GM18511 (cell line): ENCODE measurements at regions not wholly inside any gene's neighbourhood (a gene's known extent, or its start where the extent isn't known, plus 50 kb on each side); places are given as distances from the start of the nearest gene placed in this dataset.

Experiments
- ATAC-seq: cut with Tn5 transposase; IDR thresholded peaks from one replicate; pipeline ENCODE4 v1.9.1; 2021; ENCODE audit warnings: mild to moderate bottlenecking, moderate library complexity; ENCODE audit not compliant: unreplicated experiment

- no peak for ATAC-seq
These were observed 1049.6 kb downstream of the TRHDE start for GRCh38 chr12:73321776-73322175.

DNA sequence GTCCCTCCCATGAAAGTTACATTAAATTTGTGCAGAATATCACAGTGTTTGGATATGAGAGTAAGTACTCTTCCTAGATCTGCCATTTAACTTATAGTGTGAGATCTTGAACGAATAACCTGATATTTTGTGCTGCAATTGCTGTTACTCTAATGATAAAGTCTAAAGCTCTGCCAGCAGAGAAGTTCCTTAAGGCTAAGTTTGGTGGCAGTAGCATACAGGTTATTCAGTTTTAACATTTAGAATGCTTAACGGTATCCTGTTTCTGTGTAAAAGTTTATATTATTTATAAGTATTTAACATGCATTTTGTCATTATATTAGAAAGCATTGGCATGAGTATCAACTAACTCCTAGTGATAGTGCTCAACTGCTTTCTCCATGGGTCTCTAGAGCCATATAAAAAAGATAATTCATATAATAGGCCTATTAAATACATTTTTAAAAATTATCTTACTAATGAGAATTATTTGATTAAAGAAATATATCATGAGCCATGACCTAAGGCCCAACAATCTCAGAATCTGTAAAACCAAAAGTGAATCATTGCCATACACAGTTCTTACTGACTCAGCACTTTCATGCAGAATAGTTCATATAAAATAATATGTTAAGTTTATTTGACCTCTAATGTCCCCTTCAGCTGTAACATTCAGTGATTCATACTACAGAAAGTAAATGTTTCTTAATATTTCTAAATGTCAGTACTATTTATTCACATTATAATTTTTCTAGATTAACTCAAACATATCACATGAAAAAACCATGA, 1058.6 kb downstream of the TRHDE start:
- ATAC-seq: no peak

DNA sequence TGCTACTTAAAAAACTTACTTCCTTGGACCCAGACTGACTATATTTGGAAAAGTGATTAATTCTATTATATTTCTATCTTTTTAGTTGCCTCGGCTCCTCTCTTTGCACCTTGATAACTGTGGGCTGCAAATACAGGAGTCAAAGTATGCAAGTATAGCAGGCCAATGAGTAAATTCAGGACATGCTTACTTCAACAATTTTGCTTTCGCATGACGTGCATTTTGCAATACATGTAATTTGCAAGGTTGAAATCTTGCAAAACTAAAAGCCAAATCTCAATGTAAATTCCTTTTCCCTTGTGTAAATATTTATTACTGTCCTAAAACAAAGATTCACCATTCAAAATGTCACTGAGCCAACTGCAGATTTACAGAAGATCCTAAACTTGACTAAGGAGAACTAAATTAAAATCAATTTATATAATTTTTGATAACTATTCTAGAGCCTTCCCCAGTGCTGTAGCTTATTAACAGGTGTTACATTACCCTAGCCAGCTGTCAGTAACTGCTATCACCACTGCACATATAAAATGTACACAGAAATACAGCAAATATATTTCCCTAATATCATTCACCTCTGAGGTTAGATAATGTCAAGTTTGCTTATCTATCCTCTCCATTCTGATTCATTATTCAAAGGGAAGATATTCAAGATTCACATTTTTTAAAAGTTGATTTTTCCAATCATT, 1069.5 kb downstream of the TRHDE start:
- ATAC-seq: no peak

DNA sequence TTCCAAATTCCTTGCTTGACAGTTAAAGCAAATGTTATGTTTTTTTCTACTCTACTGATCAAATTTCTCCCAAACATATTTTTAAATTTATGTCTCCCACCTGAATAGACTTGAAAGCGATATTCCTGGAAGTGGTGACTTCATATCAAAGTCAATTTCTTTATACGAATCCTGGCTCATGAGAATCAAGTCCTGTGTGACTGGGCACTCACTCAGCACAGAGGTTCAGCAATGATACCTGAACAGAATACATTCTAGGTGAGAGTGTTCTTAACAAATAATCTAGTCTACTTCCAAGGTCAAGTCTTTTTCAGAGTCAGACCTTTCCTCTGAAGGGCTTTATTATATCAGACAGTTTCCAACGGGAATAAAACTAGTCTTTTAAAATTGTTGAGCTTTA, 1070.6 kb downstream of the TRHDE start:
- ATAC-seq: no peak

DNA sequence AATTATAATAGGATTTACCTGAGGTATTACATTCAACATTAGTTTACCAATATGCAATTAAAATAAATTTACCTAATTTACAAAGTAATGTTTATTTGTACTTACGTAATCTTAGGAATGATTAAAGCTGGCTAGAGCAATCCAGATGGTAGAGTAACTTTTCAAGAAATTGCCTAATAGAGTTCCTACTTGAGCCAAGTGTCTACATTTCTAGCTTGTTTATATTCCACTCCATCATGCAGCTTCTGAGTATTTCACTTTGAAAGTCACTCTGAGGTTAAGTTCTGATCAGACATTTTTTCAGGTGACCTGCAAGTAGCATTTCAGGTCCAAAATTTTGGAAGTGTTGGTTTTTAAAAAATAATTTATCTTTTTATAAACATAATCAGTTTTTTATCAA, 1080.7 kb downstream of the TRHDE start:
- ATAC-seq: no peak

- ATAC-seq: no peak
These were observed 1089.1 kb downstream of the TRHDE start for GRCh38 chr12:73361156-73361863.

DNA sequence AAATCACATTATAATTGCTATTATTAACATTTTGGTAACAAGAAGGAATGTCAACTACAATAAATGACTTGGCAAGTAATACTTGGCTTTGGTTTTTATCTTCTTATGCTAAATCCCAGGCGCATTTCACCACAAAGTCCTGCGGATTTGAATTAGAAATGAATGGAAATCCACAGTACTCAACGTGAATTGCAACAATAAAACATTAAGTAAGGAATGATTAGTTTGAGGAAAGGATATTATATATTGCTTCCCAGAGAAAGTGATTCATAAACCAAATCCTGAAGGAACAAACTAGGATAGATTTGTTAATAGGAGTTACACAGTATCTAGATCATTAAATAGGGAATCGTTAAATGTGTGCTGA, 1089.7 kb downstream of the TRHDE start:
- no peak for ATAC-seq

DNA sequence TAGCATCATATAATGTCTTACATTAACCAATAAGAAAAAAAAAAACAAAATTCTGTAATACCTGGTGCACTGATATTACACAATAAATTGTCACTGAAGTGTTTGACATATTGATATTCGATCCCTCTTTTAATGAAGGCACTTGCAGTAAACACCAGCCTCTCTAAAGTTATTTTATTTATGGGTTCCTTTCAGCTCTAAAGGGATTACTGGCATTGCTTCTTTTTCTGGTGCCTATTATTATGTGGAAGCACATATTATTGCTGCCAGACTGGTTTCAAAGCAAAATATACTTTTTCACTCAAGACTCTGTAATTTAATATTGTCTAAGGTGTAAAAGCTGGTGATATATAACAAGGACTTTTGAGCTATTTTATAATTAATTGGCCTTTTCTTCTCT, 1090.5 kb downstream of the TRHDE start:
- no peak for ATAC-seq

- ATAC-seq: no peak
These were observed 1100.7 kb downstream of the TRHDE start for GRCh38 chr12:73372856-73373255.

DNA sequence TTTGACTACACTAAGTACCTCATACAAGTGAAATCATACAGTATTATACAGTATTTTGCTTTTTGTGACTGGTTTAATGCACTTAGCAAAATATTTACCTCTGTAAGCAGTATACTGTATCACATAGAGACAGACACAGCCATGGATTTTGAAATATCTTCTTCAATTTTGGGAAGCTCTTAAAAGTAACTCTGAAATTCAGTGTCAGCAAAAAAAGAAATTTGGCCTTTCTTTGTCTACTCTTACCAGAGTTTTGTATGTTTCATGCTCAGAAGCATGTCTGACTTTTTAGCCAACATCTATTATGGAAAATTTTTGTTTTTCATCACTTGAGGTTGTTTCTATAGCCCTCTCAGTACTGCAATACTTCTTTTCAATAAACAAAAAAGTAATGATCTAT, 1102.2 kb downstream of the TRHDE start:
- no peak for ATAC-seq

GRCh38 chr12:73383584-73384222, 1111.5 kb downstream of the TRHDE start:
- no peak for ATAC-seq

DNA sequence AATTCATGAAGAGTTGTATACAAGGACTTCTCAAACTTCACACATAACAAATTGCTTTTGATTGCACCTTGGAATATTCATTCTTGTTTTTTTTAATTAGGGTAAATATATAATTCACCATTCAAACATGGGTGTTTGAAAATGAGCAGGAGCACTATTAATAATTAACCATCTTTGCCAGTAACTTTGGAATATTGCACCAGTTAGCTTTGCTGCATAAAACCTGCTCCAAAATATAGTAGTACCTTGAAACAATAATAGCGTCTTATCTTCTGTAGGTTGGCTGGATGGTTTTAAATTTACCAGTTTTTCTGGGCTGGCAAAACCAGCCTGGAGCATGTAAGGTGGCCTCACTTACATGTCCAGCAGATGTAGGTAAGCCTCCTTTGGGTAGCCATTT, 1112.4 kb downstream of the TRHDE start:
- no peak for ATAC-seq

DNA sequence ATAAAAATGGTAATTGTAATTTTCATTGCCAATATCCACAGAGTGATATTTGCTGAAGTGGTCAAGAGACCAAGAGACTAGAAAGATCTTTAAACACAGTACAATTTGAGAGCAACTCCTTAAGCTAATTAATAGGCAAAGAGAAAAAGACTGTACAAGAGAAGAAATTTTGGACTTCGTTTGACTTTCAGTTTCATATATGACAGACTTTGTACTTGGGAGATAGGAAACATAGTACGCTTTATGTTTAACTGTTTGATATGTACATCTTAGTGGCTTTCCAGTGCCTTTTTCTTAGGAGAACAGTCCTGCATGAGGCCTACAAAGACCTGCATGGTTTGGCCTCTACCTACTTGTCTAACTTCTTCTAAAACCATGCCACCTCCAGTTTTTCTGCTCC, 1118.1 kb downstream of the TRHDE start:
- ATAC-seq: no peak

DNA sequence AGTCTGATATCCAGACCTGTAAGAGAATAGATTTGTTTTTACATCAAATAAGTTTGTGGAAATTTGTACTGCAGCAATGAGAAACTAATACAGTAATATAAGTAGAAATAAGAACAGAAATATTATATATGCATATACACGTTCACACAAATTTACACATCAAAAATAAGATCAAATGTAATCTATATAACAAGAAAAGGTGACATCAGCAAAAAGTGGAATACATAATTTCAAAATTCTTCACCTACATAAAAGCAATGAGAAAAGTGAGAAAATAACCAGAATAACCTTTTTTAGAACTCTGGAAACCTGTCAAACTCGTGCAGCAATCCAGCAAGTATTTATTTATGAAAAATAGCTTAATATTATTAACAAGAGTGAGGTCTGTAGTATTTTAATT, 1124.6 kb upstream of the ATXN7L3B start:
- no peak for ATAC-seq

DNA sequence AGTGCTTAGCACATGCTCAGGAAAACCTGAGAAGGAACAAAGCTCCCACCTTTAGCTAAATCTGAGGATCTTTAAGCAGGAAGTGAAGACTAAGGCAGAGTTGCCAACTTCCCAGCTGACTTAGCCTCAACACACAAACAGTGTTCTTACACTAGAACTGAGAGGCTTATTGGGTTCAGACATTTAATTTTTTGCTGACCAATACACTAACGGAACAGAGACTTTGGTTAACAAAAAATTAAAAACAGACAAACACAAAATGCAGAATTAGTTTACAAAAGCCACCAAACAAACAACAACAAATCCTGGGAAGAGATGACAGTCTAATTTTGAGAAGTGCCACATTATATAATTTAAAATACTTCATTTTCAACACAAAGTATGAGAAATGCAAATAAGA, 1123.7 kb upstream of the ATXN7L3B start:
- no peak for ATAC-seq

- ATAC-seq: no peak
These were observed 1122.7 kb upstream of the ATXN7L3B start for GRCh38 chr12:73414926-73415325.

DNA sequence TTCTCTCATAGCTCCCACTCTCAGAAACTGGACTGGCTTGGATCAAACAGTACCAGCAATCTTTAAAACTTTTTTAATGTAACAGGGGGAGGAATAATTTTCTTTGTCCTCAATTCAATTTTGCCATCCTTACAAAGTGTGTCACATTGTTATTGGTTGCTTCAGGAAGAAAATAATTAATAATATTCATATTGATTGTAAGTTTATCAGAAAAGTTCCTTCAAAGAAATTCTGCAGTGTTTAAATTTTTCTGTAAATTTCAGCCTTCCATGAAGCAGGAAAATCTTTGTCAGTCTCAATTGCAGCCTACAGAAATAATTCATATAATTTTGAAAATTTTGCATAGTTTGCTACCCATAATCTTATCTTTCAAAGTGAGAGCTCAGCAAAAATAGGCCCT, 1119.1 kb upstream of the ATXN7L3B start:
- ATAC-seq: no peak

DNA sequence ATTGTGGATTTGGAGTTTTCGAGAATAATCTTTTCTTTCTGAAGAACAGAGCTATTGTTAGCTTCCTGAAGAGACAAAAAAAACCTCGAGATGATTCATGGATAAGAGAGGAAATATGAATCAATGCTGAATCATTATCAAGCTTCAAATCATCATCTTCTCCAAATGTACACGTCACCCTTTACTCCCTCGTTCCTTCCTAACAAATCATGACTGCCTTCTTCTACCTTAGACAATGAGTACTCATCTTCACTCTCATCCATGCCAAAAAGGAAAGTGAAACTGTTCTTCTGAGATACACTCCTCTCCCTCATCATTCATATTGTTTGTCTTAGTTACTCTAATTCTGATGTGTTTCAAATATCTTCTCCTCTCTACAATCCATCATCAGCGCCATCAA, 1115.8 kb upstream of the ATXN7L3B start:
- peak; percentile 75 for ATAC-seq

- no peak for ATAC-seq
These were observed 1113.2 kb upstream of the ATXN7L3B start for GRCh38 chr12:73424484-73424883.

GRCh38 chr12:73445658-73446324, 1091.8 kb upstream of the ATXN7L3B start:
- peak; percentile 85 for ATAC-seq
